Endothelial cell of umbilical vein (primary cell): ENCODE measurements at regions not wholly inside any gene's neighbourhood (a gene's known extent, or its start where the extent isn't known, plus 50 kb on each side); places are given as distances from the start of the nearest gene placed in this dataset.

Experiments
- EZH2 ChIP-seq: IDR thresholded peaks from 2 replicates; pipeline ENCODE4 v1.6.1; 2012; ENCODE audit warnings: borderline replicate concordance, low read depth, mild to moderate bottlenecking, moderate library complexity, low read length, inconsistent platforms; ENCODE audit not compliant: severe bottlenecking
- POLR2A ChIP-seq: IDR thresholded peaks from 2 replicates; pipeline ENCODE4 v1.6.1; 2012; ENCODE audit warnings: low read depth, mild to moderate bottlenecking, control low read depth, low read length
- TF ChIP-seq, protein P1 (sequence below), 2 donors: IDR thresholded peaks; 1 replicate in 1 of 2; 2 replicates in 1 of 2; pipeline ENCODE4 v1.5.1; 2011; ENCODE audit warnings: low read length in 2 of 2, mild to moderate bottlenecking in 2 of 2, moderate library complexity in 2 of 2, control low read depth in 1 of 2, inconsistent platforms in 1 of 2, low read depth in 1 of 2; ENCODE audit not compliant: insufficient read depth in 1 of 2; ENCODE audit errors: extremely low read depth in 1 of 2

DNA sequence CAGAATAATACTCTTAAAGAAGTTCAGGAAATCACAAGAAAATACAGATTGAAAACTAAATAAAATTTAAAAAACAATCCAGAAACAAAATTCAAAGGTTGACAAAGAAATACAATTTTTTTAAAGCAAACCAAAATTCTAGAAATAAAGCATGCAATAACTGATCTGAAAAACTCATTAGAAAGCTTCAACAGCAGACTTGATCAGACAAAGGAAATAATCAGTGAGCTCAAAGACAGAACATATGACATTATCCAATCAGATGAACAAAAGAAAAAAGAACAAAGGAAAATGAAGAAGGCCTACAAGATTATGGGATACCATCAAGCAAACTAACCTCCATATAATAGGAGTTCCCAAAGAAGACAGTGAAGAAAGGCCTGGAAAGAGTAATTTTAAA lies 336.8 kb downstream of the RSL24D1 start:
- TF ChIP-seq, protein P1, sequence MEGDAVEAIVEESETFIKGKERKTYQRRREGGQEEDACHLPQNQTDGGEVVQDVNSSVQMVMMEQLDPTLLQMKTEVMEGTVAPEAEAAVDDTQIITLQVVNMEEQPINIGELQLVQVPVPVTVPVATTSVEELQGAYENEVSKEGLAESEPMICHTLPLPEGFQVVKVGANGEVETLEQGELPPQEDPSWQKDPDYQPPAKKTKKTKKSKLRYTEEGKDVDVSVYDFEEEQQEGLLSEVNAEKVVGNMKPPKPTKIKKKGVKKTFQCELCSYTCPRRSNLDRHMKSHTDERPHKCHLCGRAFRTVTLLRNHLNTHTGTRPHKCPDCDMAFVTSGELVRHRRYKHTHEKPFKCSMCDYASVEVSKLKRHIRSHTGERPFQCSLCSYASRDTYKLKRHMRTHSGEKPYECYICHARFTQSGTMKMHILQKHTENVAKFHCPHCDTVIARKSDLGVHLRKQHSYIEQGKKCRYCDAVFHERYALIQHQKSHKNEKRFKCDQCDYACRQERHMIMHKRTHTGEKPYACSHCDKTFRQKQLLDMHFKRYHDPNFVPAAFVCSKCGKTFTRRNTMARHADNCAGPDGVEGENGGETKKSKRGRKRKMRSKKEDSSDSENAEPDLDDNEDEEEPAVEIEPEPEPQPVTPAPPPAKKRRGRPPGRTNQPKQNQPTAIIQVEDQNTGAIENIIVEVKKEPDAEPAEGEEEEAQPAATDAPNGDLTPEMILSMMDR (IDR thresholded peaks at IDR 0.05; ENCODE audit: extremely low read depth in 1 of 2, insufficient read depth in 1 of 2, low read depth in 1 of 2, low read length in 2 of 2), result no peak
- no peak for TF ChIP-seq EZH2
- TF ChIP-seq POLR2A, result no peak
